Loucy (cell line): ENCODE measurements at regions not wholly inside any gene's neighbourhood (a gene's known extent, or its start where the extent isn't known, plus 50 kb on each side); places are given as distances from the start of the nearest gene placed in this dataset.

Experiments used
- CTCF ChIP-seq: fragments of 200-600 bp; sonication (generic); conservative IDR thresholded peaks from 2 replicates; pipeline ENCODE4 v1.5.1; 2014; ENCODE audit warnings: mild to moderate bottlenecking, antibody characterized with exemption, low read length
- EZH2phosphoT487 ChIP-seq: fragments of 200-600 bp; IDR thresholded peaks from 2 replicates; pipeline ENCODE4 v1.6.1; 2018; ENCODE audit warnings: antibody characterized with exemption, mild to moderate bottlenecking, moderate library complexity, borderline replicate concordance

- TF ChIP-seq CTCF (no peak), EZH2phosphoT487 (no peak)
These were observed 202.9 kb downstream of the RDH14 start for GRCh38 chr2:18357537-18357936.
